SK-N-SH (cell line): ENCODE measurements at regions not wholly inside any gene's neighbourhood (a gene's known extent, or its start where the extent isn't known, plus 50 kb on each side); places are given as distances from the start of the nearest gene placed in this dataset.
"Not testable (repeated sequence)": the region's sequence is repeated elsewhere in the genome, so short reads cannot be mapped to it uniquely, and the experiment has no call there.

ENCODE experiments used
- CTCF ChIA-PET: fragments of 300-600, 350-600 bp; formaldehyde crosslinking; extraction: SDS; loops from one replicate; lab custom pipeline; 2021; lab: Yijun Ruan, JAX
- POLR2A ChIA-PET: fragments of 350-600 bp; sonication (Branson Sonifier 250); formaldehyde crosslinking; extraction: SDS; loops from one replicate; lab custom pipeline; 2020; ENCODE audit warnings: antibody characterized with exemption, inconsistent platforms; lab: Yijun Ruan, JAX
- DNase-seq: peaks from one replicate; pipeline ENCODE4 v3.0.0; 2012
- H2AFZ ChIP-seq: fragments of 200-600 bp; sonication (generic); 2 replicates; pipeline ENCODE4 v1.8.1; 2016; ENCODE audit warnings: antibody characterized with exemption, mild to moderate bottlenecking, low read depth
- H3F3A ChIP-seq: fragments of 200-600 bp; sonication (generic); replicated peaks from 2 replicates; pipeline ENCODE3; 2016; ENCODE audit warnings: antibody characterized with exemption, mild to moderate bottlenecking; ENCODE audit not compliant: insufficient read depth
- H3K27ac ChIP-seq, 2 experiments: fragments of 200-500 bp in 1 of 2; fragments of 200-600 bp in 1 of 2; sonication (Bioruptor generic) in 1 of 2; sonication (generic), shearing (Covaris generic) in 1 of 2; 2 replicates each; pipeline versions ENCODE4 v1.5.1 to v1.6.1; 2014 to 2016; ENCODE audit warnings: low read depth in 2 of 2, inconsistent platforms in 1 of 2, low read length in 1 of 2, mild to moderate bottlenecking in 1 of 2, mixed read lengths in 1 of 2
- H3K27me3 ChIP-seq: fragments of 200-600 bp; sonication (generic), shearing (Covaris generic); 2 replicates; pipeline ENCODE4 v1.6.1; 2016; ENCODE audit warnings: mixed run types; ENCODE audit not compliant: insufficient read depth
- H3K36me3 ChIP-seq, 2 experiments: fragments of 200-500 bp in 1 of 2; fragments of 200-600 bp in 1 of 2; sonication (Bioruptor generic) in 1 of 2; sonication (generic) in 1 of 2; replicated peaks in 1 of 2; 2 replicates each; pipeline versions ENCODE3 to v1.5.1; 2014 to 2016; ENCODE audit warnings: low read length in 1 of 2, mild to moderate bottlenecking in 1 of 2; ENCODE audit not compliant: insufficient read depth in 2 of 2, control insufficient read depth in 1 of 2
- H3K4me1 ChIP-seq, 2 experiments: fragments of 200-500 bp in 1 of 2; fragments of 200-600 bp in 1 of 2; sonication (Bioruptor generic) in 1 of 2; sonication (generic), shearing (Covaris generic) in 1 of 2; 2 replicates each; pipeline versions ENCODE4 v1.5.1 to v1.6.1; 2014 to 2016; ENCODE audit warnings: low read depth in 1 of 2, low read length in 1 of 2, mixed run types in 1 of 2; ENCODE audit not compliant: insufficient read depth in 2 of 2, control insufficient read depth in 1 of 2
- H3K4me2 ChIP-seq: fragments of 200-600 bp; sonication (generic), shearing (Covaris generic); 2 replicates; pipeline ENCODE4 v1.6.1; 2017; ENCODE audit warnings: mixed run types
- H3K4me3 ChIP-seq, 2 experiments: fragments of 200-500 bp in 1 of 2; fragments of 200-600 bp in 1 of 2; sonication (Bioruptor generic) in 1 of 2; sonication (generic), shearing (Covaris generic) in 1 of 2; 2 replicates each; pipeline versions ENCODE4 v1.5.1 to v1.8.1; 2014 to 2016; ENCODE audit warnings: low read depth in 2 of 2, inconsistent platforms in 1 of 2, low read length in 1 of 2, mild to moderate bottlenecking in 1 of 2, mixed read lengths in 1 of 2, moderate library complexity in 1 of 2
- H3K79me2 ChIP-seq: fragments of 200-600 bp; sonication (generic); 2 replicates; pipeline ENCODE4 v1.8.1; 2017; ENCODE audit warnings: mild to moderate bottlenecking; ENCODE audit not compliant: insufficient read depth
- H3K9ac ChIP-seq: fragments of 200-600 bp; sonication (generic); 2 replicates; pipeline ENCODE4 v1.6.1; 2017; ENCODE audit warnings: mixed run types
- H3K9me2 ChIP-seq: fragments of 200-600 bp; sonication (generic); 2 replicates; pipeline ENCODE4 v1.6.1; 2017; ENCODE audit warnings: mixed run types
- H3K9me3 ChIP-seq: fragments of 200-600 bp; sonication (generic); 2 replicates; pipeline ENCODE4 v1.6.1; 2017; ENCODE audit warnings: mixed run types, mild to moderate bottlenecking, moderate library complexity
- H4K20me1 ChIP-seq: fragments of 200-600 bp; sonication (generic); 2 replicates; pipeline ENCODE4 v1.6.1; 2017; ENCODE audit warnings: mild to moderate bottlenecking, mixed run types; ENCODE audit not compliant: insufficient read depth
- CHD2 ChIP-seq: fragments of 150-350 bp; IDR thresholded peaks from 2 replicates; pipeline ENCODE4 v1.6.1; 2018; ENCODE audit warnings: low read length; ENCODE audit not compliant: partially characterized antibody
- ELF1 ChIP-seq: IDR thresholded peaks from 2 replicates; pipeline ENCODE4 v1.4.0; 2012
- EP300 ChIP-seq, 2 experiments: IDR thresholded peaks; 2 replicates each; pipeline versions ENCODE4 v1.4.0 to v1.6.1; 2012; ENCODE audit warnings: borderline replicate concordance in 1 of 2, low read depth in 1 of 2, low read length in 1 of 2
- EZH2phosphoT487 ChIP-seq: fragments of 200-600 bp; sonication (generic); IDR thresholded peaks from 2 replicates; pipeline ENCODE4 v1.6.1; 2017; ENCODE audit warnings: low read depth, mixed run types, mild to moderate bottlenecking, antibody characterized with exemption, moderate library complexity, borderline replicate concordance
- FOXJ3 ChIP-seq: sonication (generic); formaldehyde crosslinking; IDR thresholded peaks from 2 replicates; pipeline ENCODE4 v1.5.1; 2020; ENCODE audit warnings: mild to moderate bottlenecking, missing genetic modification reagents
- FOXM1 ChIP-seq: IDR thresholded peaks from 2 replicates; pipeline ENCODE4 v1.4.0; 2012; ENCODE audit warnings: low read depth, mild to moderate bottlenecking
- GABPA ChIP-seq: IDR thresholded peaks from 2 replicates; pipeline ENCODE4 v1.4.0; 2012; ENCODE audit warnings: low read depth, mild to moderate bottlenecking
- IRF3 ChIP-seq: fragments of 150-350 bp; IDR thresholded peaks from 2 replicates; pipeline ENCODE4 v1.6.1; 2016; ENCODE audit warnings: mild to moderate bottlenecking, low read depth, low read length
- JUND ChIP-seq: IDR thresholded peaks from 2 replicates; pipeline ENCODE4 v1.4.0; 2012
- NRF1 ChIP-seq: IDR thresholded peaks from 2 replicates; pipeline ENCODE4 v1.6.1; 2012; ENCODE audit warnings: low read depth, mild to moderate bottlenecking, low read length
- PBX3 ChIP-seq: IDR thresholded peaks from 2 replicates; pipeline ENCODE4; 2012
- RAD21 ChIP-seq: IDR thresholded peaks from 2 replicates; pipeline ENCODE4 v1.6.1; 2012; ENCODE audit warnings: mild to moderate bottlenecking, low read length
- RCOR1 ChIP-seq: fragments of 150-350 bp; IDR thresholded peaks from 2 replicates; pipeline ENCODE4 v1.6.1; 2017; ENCODE audit warnings: antibody characterized with exemption, low read length
- RFX5 ChIP-seq: IDR thresholded peaks from 2 replicates; pipeline ENCODE4 v1.6.1; 2012; ENCODE audit warnings: mild to moderate bottlenecking, improper control_type of control experiment, low read length
- SMC3 ChIP-seq: IDR thresholded peaks from 2 replicates; pipeline ENCODE4 v1.6.1; 2012; ENCODE audit warnings: low read depth, low read length, improper control_type of control experiment
- TEAD4 ChIP-seq: IDR thresholded peaks from 2 replicates; pipeline ENCODE4 v1.4.0; 2012; ENCODE audit warnings: mild to moderate bottlenecking, borderline replicate concordance; ENCODE audit not compliant: insufficient read depth
- YY1 ChIP-seq: IDR thresholded peaks from 2 replicates; pipeline ENCODE4 v1.4.0; 2012; ENCODE audit warnings: low read depth, mild to moderate bottlenecking
- ZBTB33 ChIP-seq: IDR thresholded peaks from 2 replicates; pipeline ENCODE4 v1.4.0; 2012; ENCODE audit warnings: low read depth, borderline replicate concordance
- WGBS: methylation state at CpG from one replicate; pipeline ENCODE4 v1.1.6; 2017; ENCODE audit warnings: low lambda C conversion rate; 5-methylcytosine and 5-hydroxymethylcytosine counted together
- TF ChIP-seq, protein P1 (sequence below): IDR thresholded peaks from 2 replicates; pipeline ENCODE4 v1.4.0; 2012; ENCODE audit warnings: low read depth, borderline replicate concordance

GRCh38 chr1:48066936-48067335 is 69.8 kb upstream of the TRABD2B start (continued):
- TF ChIP-seq ZBTB33 (no peak), CHD2 (no peak), YY1 (no peak), PBX3 (no peak), RFX5 (no peak)

DNA sequence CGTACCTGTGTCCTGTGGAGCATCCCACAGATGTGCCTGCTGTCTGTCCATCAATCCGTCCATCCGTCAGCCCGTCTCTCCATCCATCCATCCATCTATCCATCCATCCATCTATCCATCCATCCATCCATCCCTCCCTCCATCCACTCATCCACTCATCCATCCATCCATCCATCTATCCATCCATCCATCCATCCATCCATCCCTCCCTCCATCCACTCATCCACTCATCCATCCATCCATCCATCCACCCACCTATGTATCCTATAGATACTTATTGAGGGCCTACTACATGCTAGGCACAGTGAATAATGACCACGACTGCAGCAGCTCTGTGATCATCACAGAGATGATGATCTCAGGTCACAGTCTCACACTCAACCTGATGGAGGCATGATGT is 67.5 kb upstream of the TRABD2B start:
- H2AFZ ChIP-seq, H3K9me2 ChIP-seq, DNase-seq, H3K36me3 ChIP-seq, H3K4me1 ChIP-seq, H3K27me3 ChIP-seq, H3K4me3 ChIP-seq, H3F3A ChIP-seq, POLR2A ChIA-PET, H3K9ac ChIP-seq, H3K27ac ChIP-seq, H3K9me3 ChIP-seq, H3K4me2 ChIP-seq, H4K20me1 ChIP-seq, H3K79me2 ChIP-seq: not testable (repeated sequence)
- 54% methylated on average over 5 of the region's 5 CpGs for WGBS
- CTCF ChIA-PET: interaction anchor here (3.8 to 7.9 kb wide), 3 partner anchors 67 to 326 kb away, joined by 17 to 92 read pairs (median 62); partner anchors contain the start of gene TRABD2B

GRCh38 chr1:48062353-48062752 is 65.2 kb upstream of the TRABD2B start:
- H3K27ac ChIP-seq: no peak overlapping the region
- CTCF ChIA-PET: interaction anchor here (1.0 to 7.9 kb wide), 32 partner anchors 10 to 673 kb away, joined by 3 to 92 read pairs (median 8); partner anchors contain the start of gene TRABD2B
- no peaks in the 10 kb centered on the region for H3F3A ChIP-seq
- no peak overlapping the region for H3K9ac ChIP-seq
- H2AFZ ChIP-seq: no peak overlapping the region
- H3K4me2 ChIP-seq: no peak overlapping the region
- 29% methylated on average over 1 of the region's 1 CpG for WGBS
- H4K20me1 ChIP-seq: no peaks in the 10 kb centered on the region
- no peaks in the 10 kb centered on the region for H3K79me2 ChIP-seq
- H3K9me3 ChIP-seq: no peaks in the 10 kb centered on the region
- no peaks in the 10 kb centered on the region for H3K27me3 ChIP-seq
- H3K4me1 ChIP-seq: no peaks in the 10 kb centered on the region; a peak in 1 of 4 replicates
- H3K4me3 ChIP-seq: no peak overlapping the region
- DNase-seq: no peak
- no peaks in the 10 kb centered on the region for H3K9me2 ChIP-seq
- H3K36me3 ChIP-seq: no peaks in the 10 kb centered on the region
- POLR2A ChIA-PET: no interaction called here
- no peak for TF ChIP-seq ELF1
- TF ChIP-seq IRF3: no peak
- TF ChIP-seq SMC3: no peak
- no peak for TF ChIP-seq CHD2
- TF ChIP-seq, protein P1, sequence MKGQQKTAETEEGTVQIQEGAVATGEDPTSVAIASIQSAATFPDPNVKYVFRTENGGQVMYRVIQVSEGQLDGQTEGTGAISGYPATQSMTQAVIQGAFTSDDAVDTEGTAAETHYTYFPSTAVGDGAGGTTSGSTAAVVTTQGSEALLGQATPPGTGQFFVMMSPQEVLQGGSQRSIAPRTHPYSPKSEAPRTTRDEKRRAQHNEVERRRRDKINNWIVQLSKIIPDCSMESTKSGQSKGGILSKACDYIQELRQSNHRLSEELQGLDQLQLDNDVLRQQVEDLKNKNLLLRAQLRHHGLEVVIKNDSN: no peak
- TF ChIP-seq YY1: no peak
- no peak for TF ChIP-seq RAD21
- TF ChIP-seq TEAD4: no peak
- TF ChIP-seq FOXJ3 (CRISPR knock-in tag): no peak
- TF ChIP-seq FOXM1: no peak
- TF ChIP-seq RCOR1: no peak
- TF ChIP-seq GABPA: no peak
- no peak for TF ChIP-seq RFX5
- no peak for TF ChIP-seq EP300 (IDR thresholded peaks at IDR 0.05; ENCODE audit: borderline replicate concordance in 1 of 2, low read depth in 1 of 2, low read length in 1 of 2)
- no peak for TF ChIP-seq PBX3
- no peak for TF ChIP-seq NRF1
- TF ChIP-seq JUND: no peak
- no peak for TF ChIP-seq EZH2phosphoT487
